ENCODE measurements at regions not wholly inside any gene's neighbourhood (a gene's known extent, or its start where the extent isn't known, plus 50 kb on each side); places are given as distances from the start of the nearest gene placed in this dataset.

- WGBS (ENCODE audit: insufficient coverage), result 69% methylated on average over 5 of the region's 6 CpGs
These were observed 253.2 kb downstream of the SUCLA2 start for GRCh38 chr13:47747901-47748300.

DNA sequence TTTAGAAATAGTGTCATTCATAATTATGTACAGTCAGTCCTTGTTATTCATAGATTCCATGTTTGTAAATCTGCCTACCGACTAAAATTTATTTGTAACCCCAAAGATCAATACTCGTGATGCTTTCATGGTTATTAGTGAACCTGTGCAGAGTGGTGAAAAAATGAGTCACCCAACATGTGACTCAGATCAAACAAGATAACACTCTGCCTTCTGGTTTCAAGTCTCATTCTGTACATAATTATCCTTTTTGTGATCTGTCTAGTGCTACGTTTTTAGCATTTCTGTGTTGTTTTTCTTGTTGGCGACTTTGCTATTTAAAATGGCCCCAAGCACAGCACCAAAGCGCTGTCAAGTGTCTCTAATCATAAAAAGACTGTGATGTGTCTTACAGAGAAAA lies 274.7 kb downstream of the SUCLA2 start:
- Histone ChIP-seq H4K20me1 (ENCODE audit: insufficient read depth, low read length) (no peaks in the 10 kb centered on the region), H3K4me1 (ENCODE audit: control insufficient read depth in 1 of 2, insufficient read depth in 2 of 2, low read length in 2 of 2) (no peaks in the 10 kb centered on the region), H3K9ac (ENCODE audit: insufficient read depth, low read length, poor library complexity, severe bottlenecking) (no peak overlapping the region), H2AFZ (ENCODE audit: insufficient read depth, low read depth, low read length, poor library complexity, severe bottlenecking) (no peak overlapping the region), H3K36me3 (replicated peaks in 1 of 2; ENCODE audit: control insufficient read depth in 1 of 2, insufficient read depth in 2 of 2, low read length in 2 of 2) (no peaks in the 10 kb centered on the region), H3K27ac (ENCODE audit: low read depth in 1 of 2, low read length in 2 of 2) (no peak overlapping the region), H3K9me3 (replicated peaks in 1 of 2; ENCODE audit: control insufficient read depth in 1 of 2, insufficient read depth in 1 of 2, low read length in 2 of 2) (no peaks in the 10 kb centered on the region), H3K4me3 (replicated peaks in 1 of 3; ENCODE audit: low read depth in 2 of 3, low read length in 3 of 3) (no peak overlapping the region), H3K4me2 (replicated peaks; ENCODE audit: extremely low read depth, low read length, poor library complexity, severe bottlenecking) (no peak overlapping the region), H3K27me3 (ENCODE audit: control insufficient read depth in 2 of 2, insufficient read depth in 2 of 2, low read length in 2 of 2) (no peaks in the 10 kb centered on the region), H3K79me2 (ENCODE audit: insufficient read depth, low read length) (no peaks in the 10 kb centered on the region)
- no peaks in the 10 kb centered on the region for H3K36me3 Mint-ChIP-seq
- TF ChIP-seq CTCF (IDR thresholded peaks at IDR 0.05), result no peak
- DNase-seq, result no peak
- WGBS (ENCODE audit: insufficient coverage), result no CpG with 5 or more reads among the region's 5 CpGs
- no peaks in the 10 kb centered on the region for H3K4me1 Mint-ChIP-seq
- H3K27ac Mint-ChIP-seq, result no peak overlapping the region
- H3K27me3 Mint-ChIP-seq (ENCODE audit: low read depth in 3 of 3), result peaks cover 0 to 2% (median 2%) of the 10 kb centered on the region in 3 donors
- intact Hi-C loops (cut with micrococcal nuclease), result no loop called here
- H3K4me3 Mint-ChIP-seq, result no peak overlapping the region
- H3K9me3 Mint-ChIP-seq, result peaks cover 0 to 4% (median 0%) of the 10 kb centered on the region in 7 donors

More at GRCh38 chr13:47747901-47748300, 253.2 kb downstream of the SUCLA2 start:
- Histone ChIP-seq H3K36me3 (replicated peaks in 1 of 2; ENCODE audit: control insufficient read depth in 1 of 2, insufficient read depth in 2 of 2, low read length in 2 of 2) (no peaks in the 10 kb centered on the region), H3K27ac (ENCODE audit: low read depth in 1 of 2, low read length in 2 of 2) (no peak overlapping the region), H3K79me2 (ENCODE audit: insufficient read depth, low read length) (no peaks in the 10 kb centered on the region), H4K20me1 (ENCODE audit: insufficient read depth, low read length) (no peaks in the 10 kb centered on the region), H3K4me1 (ENCODE audit: control insufficient read depth in 1 of 2, insufficient read depth in 2 of 2, low read length in 2 of 2) (no peaks in the 10 kb centered on the region), H3K4me2 (replicated peaks; ENCODE audit: extremely low read depth, low read length, poor library complexity, severe bottlenecking) (no peak overlapping the region), H3K9ac (ENCODE audit: insufficient read depth, low read length, poor library complexity, severe bottlenecking) (no peak overlapping the region), H3K9me3 (replicated peaks in 1 of 2; ENCODE audit: control insufficient read depth in 1 of 2, insufficient read depth in 1 of 2, low read length in 2 of 2) (no peaks in the 10 kb centered on the region), H3K27me3 (ENCODE audit: control insufficient read depth in 2 of 2, insufficient read depth in 2 of 2, low read length in 2 of 2) (no peaks in the 10 kb centered on the region), H2AFZ (ENCODE audit: insufficient read depth, low read depth, low read length, poor library complexity, severe bottlenecking) (no peak overlapping the region), H3K4me3 (replicated peaks in 1 of 3; ENCODE audit: low read depth in 2 of 3, low read length in 3 of 3) (no peak overlapping the region)
- no peaks in the 10 kb centered on the region for H3K4me1 Mint-ChIP-seq
- H3K36me3 Mint-ChIP-seq, result no peaks in the 10 kb centered on the region
- no peak for TF ChIP-seq CTCF (IDR thresholded peaks at IDR 0.05)
- peaks cover 1 to 7% (median 2%) of the 10 kb centered on the region in 3 donors for H3K27me3 Mint-ChIP-seq (ENCODE audit: low read depth in 3 of 3)
- H3K9me3 Mint-ChIP-seq, result peaks cover 0 to 5% (median 0%) of the 10 kb centered on the region in 7 donors
- no peak overlapping the region for H3K27ac Mint-ChIP-seq
- no peak overlapping the region for H3K4me3 Mint-ChIP-seq
- intact Hi-C loops (cut with micrococcal nuclease), result no loop called here
- no peak for DNase-seq
